NCI-H446 treated with DMSO at 0.1 percent for 48 hours (cell line): ENCODE measurements at regions not wholly inside any gene's neighbourhood (a gene's known extent, or its start where the extent isn't known, plus 50 kb on each side); places are given as distances from the start of the nearest gene placed in this dataset.

ENCODE experiments used
- DNase-seq: peaks from one replicate; lab custom pipeline; 2025; lab: John Stamatoyannopoulos, UW

DNA sequence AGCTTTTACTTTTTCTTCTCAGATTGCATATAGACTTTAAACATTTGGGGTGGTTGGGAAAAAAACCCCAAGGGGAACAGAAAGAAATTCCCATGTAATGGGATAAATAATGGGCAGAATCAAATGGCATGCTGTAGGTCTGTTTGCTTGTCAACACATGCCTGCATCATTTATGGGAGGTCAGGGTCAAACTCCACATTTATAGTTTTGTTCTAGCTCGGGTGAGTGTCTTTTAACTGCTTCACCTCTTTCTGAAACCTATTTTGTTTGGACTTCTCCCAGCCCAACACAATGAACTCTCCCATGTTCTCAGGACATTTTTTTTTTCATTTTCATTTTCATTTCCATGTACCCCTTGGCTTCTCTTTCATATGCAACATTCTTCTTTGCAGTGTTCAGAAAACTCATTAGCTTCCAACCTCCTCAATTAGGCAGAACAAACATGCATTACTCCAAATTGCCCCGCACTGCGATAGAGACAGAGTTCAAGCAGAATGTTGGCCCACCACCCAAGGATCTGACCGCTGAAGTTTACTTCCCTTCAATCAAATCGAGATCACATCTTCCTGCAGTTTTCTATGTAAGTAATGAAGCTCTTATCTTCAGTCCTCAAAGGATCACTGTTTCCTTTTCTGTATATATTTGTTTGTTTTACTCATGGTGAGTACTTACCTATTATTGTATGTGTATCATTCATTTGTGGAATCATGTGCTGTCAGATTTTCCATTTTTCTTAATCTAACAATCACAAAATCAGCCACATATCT, 354.6 kb downstream of the ZSWIM6 start:
- no peak for DNase-seq

DNA sequence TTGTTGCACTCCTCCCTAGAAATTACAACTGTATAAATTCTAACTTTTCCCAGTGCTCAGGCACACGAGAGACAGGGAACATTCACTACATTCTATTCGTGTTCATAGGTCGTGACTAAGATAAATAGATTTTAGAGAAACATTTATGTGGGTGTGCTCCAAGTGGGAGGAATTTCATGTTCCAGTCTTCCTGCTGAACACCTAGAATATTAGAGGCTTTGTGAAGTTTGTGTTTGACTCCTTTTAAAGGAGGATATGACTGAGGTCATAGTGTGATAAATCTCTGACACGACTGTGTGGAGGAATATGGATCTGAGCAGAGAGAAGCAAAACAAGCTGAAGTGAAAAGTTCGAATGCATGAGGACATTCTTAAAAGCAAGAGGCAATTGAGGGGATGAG, 355.3 kb downstream of the ZSWIM6 start:
- no peak for DNase-seq

DNA sequence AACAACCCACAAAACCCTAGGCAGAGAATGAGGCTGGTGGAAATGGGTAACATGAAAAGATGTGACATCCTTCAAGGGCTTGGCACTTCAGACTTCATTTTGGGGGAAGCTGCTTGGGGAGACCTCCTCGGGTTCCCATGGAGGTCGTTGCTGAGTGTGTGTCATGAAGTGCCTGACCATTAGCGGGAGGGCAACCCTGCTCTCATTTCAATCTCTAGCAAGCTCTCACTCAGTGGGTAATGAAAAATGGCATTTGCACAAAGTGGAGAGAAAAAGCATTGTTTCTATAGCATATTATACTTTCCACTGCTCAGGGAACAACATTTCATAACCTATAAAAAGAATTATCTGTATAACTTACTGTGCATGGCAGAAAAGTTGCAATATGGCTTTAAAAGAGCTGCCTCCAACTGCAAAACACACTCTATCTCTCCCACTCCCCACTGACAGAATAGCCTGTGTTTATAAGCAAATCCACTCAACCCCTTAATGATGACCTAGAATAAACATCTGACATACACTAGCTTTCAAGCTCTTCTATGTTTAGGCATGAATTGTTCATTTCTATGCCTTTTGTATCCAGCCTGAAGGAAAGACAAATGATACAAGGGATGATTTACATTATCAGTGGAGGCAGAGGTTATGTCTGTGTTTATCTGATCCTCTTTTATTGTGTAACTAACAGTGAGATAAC, 357.2 kb downstream of the ZSWIM6 start:
- DNase-seq: no peak

GRCh38 chr5:61697809-61698558, 365.9 kb downstream of the ZSWIM6 start:
- no peak for DNase-seq

DNA sequence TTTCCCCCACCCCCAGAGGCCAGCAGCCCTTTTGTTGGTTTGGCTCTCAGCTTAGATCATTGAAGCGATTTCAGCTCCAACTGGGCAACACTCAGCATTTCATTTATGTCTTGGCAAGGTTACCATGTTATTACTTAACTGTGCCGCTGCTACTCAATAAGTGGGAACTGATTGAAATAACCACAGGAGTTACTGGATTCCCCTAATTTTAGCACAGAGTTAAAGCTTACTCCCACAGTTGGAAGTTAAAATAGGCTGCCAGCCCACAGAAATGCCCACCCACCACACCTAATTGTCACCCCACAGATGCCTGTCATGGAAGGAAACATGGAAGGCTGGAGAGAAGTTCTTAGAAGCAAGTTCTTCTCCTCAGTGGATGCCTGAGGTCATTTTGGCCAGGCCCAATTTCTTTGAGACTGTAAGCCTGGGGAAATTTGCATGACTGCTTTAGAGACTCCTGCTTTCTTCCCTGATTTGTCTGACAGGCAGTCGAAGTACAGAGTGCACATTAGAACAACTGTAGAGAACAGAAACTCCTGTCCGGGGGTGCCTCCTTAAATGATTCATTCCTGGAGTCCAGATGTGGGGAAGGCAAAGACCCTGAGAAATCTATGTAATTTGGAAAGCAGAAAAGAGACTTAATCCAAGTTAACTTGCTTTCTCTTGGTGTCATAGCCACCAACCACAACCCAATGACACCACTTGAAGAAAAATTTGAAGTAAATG, 370.0 kb downstream of the ZSWIM6 start:
- DNase-seq: no peak

DNA sequence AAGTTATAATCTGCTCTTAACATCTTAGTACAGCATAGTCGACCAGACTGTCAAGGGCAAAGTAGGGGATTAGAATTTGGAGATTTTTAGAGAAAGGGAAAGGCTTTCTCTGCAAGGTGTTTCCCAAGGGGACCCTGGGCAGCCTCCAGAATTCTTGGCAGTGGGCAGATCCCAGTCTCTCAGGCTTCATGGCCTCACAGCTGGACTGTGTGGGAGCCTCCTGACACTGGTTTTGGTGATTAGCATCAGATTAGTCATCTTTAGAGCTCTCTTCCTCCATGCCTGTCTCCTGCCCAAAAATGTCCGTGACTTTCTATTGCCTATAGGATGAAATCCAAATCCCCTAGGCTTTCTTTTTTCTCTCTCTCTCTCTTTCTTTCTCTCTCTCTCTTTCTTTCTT, 370.7 kb downstream of the ZSWIM6 start:
- no peak for DNase-seq

- DNase-seq: no peak
Observed at GRCh38 chr5:61704289-61704688, 372.2 kb downstream of the ZSWIM6 start.

DNA sequence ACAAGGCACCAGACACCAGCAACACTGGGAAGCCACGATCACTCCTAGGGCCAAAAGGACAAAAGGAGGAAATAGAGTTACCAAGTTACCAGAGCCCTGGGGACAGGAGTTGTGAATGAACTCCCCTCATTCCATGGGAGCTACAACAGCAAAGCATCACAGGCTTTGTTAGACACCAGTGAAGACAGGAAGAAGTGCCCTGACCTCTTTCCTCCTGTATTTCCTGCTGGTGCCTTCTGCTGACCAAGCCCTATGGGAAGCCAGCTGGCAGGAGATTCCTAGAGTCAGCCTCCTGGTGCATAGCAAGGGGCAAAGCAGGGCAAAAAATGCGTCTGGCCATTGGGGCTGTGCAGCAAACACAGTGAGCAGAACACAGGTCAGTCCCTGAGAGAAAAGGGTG, 374.7 kb downstream of the ZSWIM6 start:
- DNase-seq: no peak

DNA sequence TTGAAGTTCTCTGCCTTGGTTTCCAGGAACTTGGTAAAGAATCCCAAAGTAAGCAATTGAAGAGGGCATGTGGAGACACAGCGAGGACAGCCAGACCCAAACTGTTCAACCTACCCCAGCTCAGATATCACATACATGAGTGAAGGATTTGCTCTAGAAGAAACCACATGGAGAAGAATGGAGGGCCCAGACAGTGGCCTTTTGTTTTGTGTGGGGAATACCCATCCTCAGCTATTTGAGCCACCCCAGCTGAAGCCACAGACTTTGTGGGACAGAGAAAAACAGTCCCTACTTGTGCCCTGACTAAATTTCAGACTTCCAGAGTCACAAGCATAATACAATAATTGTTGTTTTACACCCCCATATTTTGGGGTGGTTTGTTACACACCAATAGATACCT, 387.1 kb downstream of the ZSWIM6 start:
- no peak for DNase-seq

DNA sequence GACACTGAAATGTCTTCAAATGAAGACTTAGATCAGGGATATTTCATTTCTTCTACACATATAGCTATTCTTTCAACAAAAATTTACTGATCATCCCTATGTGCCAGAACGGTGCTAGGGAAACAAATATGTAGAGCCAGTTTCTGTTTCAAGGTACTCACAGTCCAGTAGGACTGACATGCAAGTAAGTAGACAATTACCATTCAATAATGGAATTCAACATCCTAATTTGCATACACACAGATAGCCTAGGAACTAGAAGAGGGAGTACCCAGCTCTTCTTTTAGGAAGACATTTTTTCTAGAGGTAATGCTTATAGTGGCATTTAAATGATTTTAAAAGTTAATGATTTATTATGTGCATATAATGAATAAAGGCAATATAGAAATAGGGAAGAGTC, 388.8 kb downstream of the ZSWIM6 start:
- no peak for DNase-seq

- no peak for DNase-seq
Observed at GRCh38 chr5:61724102-61724501, 392.0 kb downstream of the ZSWIM6 start.

DNA sequence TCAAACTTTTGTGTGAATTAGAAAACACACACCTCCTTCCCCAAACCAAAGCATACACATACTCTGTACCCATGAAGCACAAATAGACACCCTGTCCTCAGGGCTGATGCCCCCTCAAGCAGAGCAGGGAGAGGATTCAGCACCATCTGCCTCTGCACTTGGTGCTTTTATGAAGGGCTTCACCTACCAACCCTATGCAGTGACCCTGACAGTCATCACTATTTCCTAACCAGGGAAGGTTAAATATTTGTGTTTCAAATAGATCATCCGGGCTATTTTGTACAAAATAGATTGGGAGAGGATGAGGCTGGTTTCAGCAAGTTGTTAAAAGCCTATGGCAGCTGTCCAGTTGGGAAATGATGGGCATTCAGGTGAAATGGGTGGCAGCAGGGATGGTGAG, 396.2 kb downstream of the ZSWIM6 start:
- DNase-seq: no peak

DNA sequence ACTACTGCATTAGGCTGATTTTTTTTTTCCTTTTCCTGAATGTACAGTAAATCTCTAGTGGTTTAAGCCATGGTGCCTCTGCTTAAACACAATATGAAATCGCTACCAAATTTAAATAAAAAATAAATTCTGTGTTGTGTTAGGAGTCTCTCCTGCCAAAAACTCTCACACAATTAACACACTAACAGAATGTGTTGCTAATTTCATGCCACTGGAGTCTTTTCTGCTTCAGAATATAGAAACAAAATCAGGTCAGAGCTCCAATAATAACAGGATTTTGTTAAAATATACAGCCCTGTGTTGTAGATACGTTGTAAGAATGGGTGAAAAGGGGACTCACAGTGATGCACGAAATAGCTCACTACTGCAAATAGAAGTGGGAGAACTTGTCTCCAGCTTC, 398.8 kb downstream of the ZSWIM6 start:
- DNase-seq: no peak

GRCh38 chr5:61731267-61731945, 399.3 kb downstream of the ZSWIM6 start:
- DNase-seq: no peak

GRCh38 chr5:61731946-61732314, 399.9 kb downstream of the ZSWIM6 start:
- DNase-seq: no peak

GRCh38 chr5:61732369-61732768, 400.3 kb downstream of the ZSWIM6 start:
- no peak for DNase-seq

DNA sequence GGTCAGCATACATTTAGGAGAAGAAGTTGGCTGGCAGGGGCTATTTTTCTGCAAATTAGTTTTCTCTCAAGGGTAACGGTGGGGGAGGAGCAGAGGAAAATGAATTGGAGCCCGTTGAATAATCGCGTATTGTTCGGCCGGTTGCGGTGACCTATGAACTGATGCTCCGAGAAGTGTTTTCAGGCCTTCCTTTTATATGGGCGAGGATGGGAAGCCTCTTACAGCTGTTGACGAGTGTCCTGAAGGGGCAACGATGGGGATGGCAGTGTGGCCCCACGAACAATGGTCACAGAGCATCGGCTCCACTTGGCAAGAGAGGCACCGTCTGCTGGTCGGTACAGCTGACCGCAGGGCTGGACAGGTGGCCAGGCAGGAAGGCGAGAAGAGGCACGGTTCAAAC, 400.7 kb downstream of the ZSWIM6 start:
- DNase-seq: no peak

DNA sequence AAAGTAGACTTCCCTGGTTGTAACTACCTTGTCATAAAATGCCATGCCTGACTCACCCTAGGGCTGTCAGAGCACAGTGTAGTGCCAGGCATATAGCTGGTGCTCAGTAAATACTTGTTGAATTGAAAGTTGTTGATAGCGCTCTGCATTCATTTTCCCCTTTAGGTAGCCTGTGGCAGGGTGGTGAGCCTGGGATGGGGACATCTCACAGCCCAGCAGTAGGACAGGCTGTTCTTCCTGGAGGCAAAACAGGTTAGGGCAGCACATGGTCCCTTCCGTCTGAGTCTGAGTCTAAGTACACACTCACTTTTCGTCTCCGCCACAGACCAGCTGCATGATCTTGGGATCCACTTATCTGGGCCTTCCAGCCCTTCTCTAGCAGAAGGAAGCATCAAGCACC, 401.9 kb downstream of the ZSWIM6 start:
- no peak for DNase-seq

DNA sequence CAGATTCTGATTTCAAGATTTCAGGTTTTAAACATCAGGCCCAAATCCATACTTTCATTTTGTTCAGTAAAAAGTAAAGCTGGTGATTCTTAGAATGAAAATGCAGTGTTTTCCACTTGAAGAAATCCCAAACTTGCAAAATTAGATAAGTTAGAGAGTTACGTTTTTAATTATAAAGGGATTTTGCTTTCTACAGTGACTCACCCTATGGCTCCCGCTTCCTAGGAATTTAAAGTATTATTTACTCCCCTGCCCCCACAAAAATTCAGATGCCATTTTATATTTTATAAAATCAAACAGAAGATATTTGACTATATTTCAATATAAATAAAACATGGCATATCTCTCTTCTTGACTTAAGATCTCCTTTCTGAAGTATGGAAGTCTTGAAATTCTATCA, 402.9 kb downstream of the ZSWIM6 start:
- no peak for DNase-seq

DNA sequence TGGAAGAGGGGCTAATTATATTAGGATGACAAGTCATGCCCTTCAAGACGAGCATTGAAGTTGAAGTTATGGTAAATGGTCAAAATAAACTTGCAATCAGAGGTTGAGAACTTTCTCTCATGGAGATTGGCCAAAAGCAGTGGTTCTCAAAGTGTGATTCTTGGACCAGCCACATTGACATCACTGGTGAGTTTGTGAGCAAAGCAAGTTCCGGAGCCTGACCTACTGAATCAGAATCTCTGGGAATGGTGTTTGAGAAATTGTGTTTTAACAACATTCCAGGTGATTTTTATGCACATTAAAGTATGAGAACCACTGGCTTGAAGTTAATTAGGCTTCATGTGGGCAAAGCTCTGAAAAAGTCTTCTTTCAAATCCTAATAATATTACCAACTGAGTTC, 403.5 kb downstream of the ZSWIM6 start:
- no peak for DNase-seq

DNA sequence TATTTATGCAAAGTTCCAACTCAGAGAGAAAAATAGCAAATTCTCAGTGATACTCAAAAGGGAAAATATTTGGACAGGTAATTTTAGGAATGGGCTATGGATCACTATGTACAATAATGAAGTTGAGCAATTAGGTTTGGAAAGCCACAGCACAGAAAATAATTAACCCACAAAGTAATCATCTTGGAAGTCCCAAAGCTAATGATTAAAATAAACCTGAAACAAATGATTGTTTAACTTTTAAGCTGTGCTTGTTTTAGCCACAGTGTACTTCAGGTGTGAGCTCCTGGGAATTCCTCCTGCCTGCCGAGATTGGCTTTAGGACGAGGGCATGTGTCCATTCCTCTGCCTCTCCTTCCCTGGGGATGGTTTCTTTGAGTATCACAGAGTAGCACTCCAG, 403.9 kb downstream of the ZSWIM6 start:
- no peak for DNase-seq
